Endothelial cell of umbilical vein (primary cell): ENCODE measurements at regions not wholly inside any gene's neighbourhood (a gene's known extent, or its start where the extent isn't known, plus 50 kb on each side); places are given as distances from the start of the nearest gene placed in this dataset.

Source experiments
- BruUV-seq: library from RNA; stranded (reverse); fragments of 400-500 nt; replicated peaks from 2 replicates; lab custom pipeline; 2021; lab: Mats Ljungman, UMichigan
- CTCF ChIA-PET: fragments of 300-600, 350-600 bp; sonication (Branson Sonifier 250); formaldehyde crosslinking; loops from one replicate; lab custom pipeline; 2021; ENCODE audit warnings: antibody characterized with exemption, inconsistent platforms; lab: Charles Lee
- POLR2A ChIA-PET: fragments of 300-600, 350-600 bp; sonication (Branson Sonifier 250); formaldehyde crosslinking; loops from one replicate; lab custom pipeline; 2021; ENCODE audit warnings: antibody characterized with exemption, inconsistent platforms; lab: Charles Lee
- DNase-seq: peaks from one replicate; pipeline ENCODE4 v3.0.0-alpha.2; 2011; ENCODE audit warnings: low read depth, low spot score
- FAIRE-seq: peaks from 2 replicates; lab custom pipeline; 2011; peaks lifted over from hg19 to GRCh38; lab: Jason Lieb, UNC
- H2AFZ ChIP-seq: 2 replicates; pipeline ENCODE4 v1.6.0; 2012; ENCODE audit warnings: low read depth, low read length, control low read depth, inconsistent platforms
- H3K27ac ChIP-seq: 2 replicates; pipeline ENCODE4 v1.5.1; 2011; ENCODE audit warnings: low read depth, mild to moderate bottlenecking, control low read depth, low read length, moderate library complexity; ENCODE audit not compliant: insufficient read depth
- H3K27me3 ChIP-seq, 2 experiments: 2 replicates each; pipeline versions ENCODE4 v1.6.0 to v1.6.1; 2011; ENCODE audit warnings: low read length in 2 of 2, mixed read lengths in 1 of 2; ENCODE audit not compliant: control insufficient read depth in 2 of 2, insufficient read depth in 2 of 2
- H3K36me3 ChIP-seq, 2 experiments: 2 replicates in 1 of 2; 3 replicates in 1 of 2; pipeline ENCODE4 v1.5.1; 2011; ENCODE audit warnings: low read length in 2 of 2, mild to moderate bottlenecking in 1 of 2, moderate library complexity in 1 of 2; ENCODE audit not compliant: control insufficient read depth in 2 of 2, insufficient read depth in 2 of 2; ENCODE audit errors: extremely low read depth in 1 of 2
- H3K4me1 ChIP-seq: 3 replicates; pipeline ENCODE4 v1.5.1; 2011; ENCODE audit warnings: mild to moderate bottlenecking, low read length; ENCODE audit not compliant: control insufficient read depth, insufficient read depth; ENCODE audit errors: extremely low read depth
- H3K4me2 ChIP-seq: 2 replicates; pipeline ENCODE4 v1.6.1; 2011; ENCODE audit warnings: low read length, control low read depth, mixed read lengths; ENCODE audit not compliant: insufficient read depth
- H3K4me3 ChIP-seq, 3 experiments: fragments of 200-600 bp in 1 of 3; sonication (generic), shearing (Covaris generic) in 1 of 3; replicated peaks in 1 of 3; 2 replicates each; pipeline ENCODE4 v1.5.1; 2011 to 2016; ENCODE audit warnings: control low read depth in 3 of 3, low read length in 3 of 3, mild to moderate bottlenecking in 2 of 3, inconsistent platforms in 1 of 3, low read depth in 1 of 3, moderate library complexity in 1 of 3; ENCODE audit not compliant: insufficient read depth in 1 of 3
- H3K79me2 ChIP-seq: 2 replicates; pipeline ENCODE4 v1.6.0; 2012; ENCODE audit warnings: low read length, inconsistent platforms; ENCODE audit not compliant: control insufficient read depth, insufficient read depth
- H3K9ac ChIP-seq: replicated peaks from 2 replicates; pipeline ENCODE3; 2011; ENCODE audit warnings: low read length, control low read depth; ENCODE audit not compliant: insufficient read depth; ENCODE audit errors: extremely low read depth
- H3K9me1 ChIP-seq: replicated peaks from 3 replicates; pipeline ENCODE4 v1.6.0; 2011; ENCODE audit warnings: mild to moderate bottlenecking, low read length; ENCODE audit not compliant: control insufficient read depth, insufficient read depth; ENCODE audit errors: extremely low read depth
- H3K9me3 ChIP-seq: replicated peaks from 2 replicates; pipeline ENCODE4 v1.5.1; 2012; ENCODE audit warnings: low read length, inconsistent platforms; ENCODE audit not compliant: control insufficient read depth, insufficient read depth
- H4K20me1 ChIP-seq: replicated peaks from 2 replicates; pipeline ENCODE3; 2011; ENCODE audit warnings: mild to moderate bottlenecking, low read length; ENCODE audit not compliant: control insufficient read depth, insufficient read depth; ENCODE audit errors: extremely low read depth
- CTCF ChIP-seq, 2 donors: IDR thresholded peaks; 1 replicate in 1 of 2; 2 replicates in 1 of 2; pipeline ENCODE4 v1.5.1; 2011; ENCODE audit warnings: low read length in 2 of 2, mild to moderate bottlenecking in 2 of 2, moderate library complexity in 2 of 2, control low read depth in 1 of 2, inconsistent platforms in 1 of 2, low read depth in 1 of 2; ENCODE audit not compliant: insufficient read depth in 1 of 2; ENCODE audit errors: extremely low read depth in 1 of 2
- EZH2 ChIP-seq: IDR thresholded peaks from 2 replicates; pipeline ENCODE4 v1.6.1; 2012; ENCODE audit warnings: borderline replicate concordance, low read depth, mild to moderate bottlenecking, moderate library complexity, low read length, inconsistent platforms; ENCODE audit not compliant: severe bottlenecking
- FOS ChIP-seq: IDR thresholded peaks from 2 replicates; pipeline ENCODE4 v1.6.1; 2011; ENCODE audit warnings: mild to moderate bottlenecking, low read length, moderate library complexity, borderline replicate concordance; ENCODE audit not compliant: insufficient read depth
- GATA2 ChIP-seq: IDR thresholded peaks from 2 replicates; pipeline ENCODE4 v1.7.0; 2011; ENCODE audit warnings: low read depth, mild to moderate bottlenecking, moderate library complexity, mixed read lengths, low read length; ENCODE audit not compliant: insufficient read length, insufficient read depth
- JUN ChIP-seq: IDR thresholded peaks from 2 replicates; pipeline ENCODE4 v1.6.1; 2011; ENCODE audit warnings: borderline replicate concordance, low read depth; ENCODE audit not compliant: insufficient read length, insufficient read depth
- MAX ChIP-seq: IDR thresholded peaks from 2 replicates; pipeline ENCODE4 v1.6.1; 2011; ENCODE audit not compliant: insufficient read depth, insufficient read length
- MYC ChIP-seq: IDR thresholded peaks from one replicate; pipeline ENCODE4 v1.6.1; 2011; ENCODE audit warnings: mild to moderate bottlenecking, low read depth, low read length
- POLR2A ChIP-seq: IDR thresholded peaks from 2 replicates; pipeline ENCODE4 v1.6.1; 2012; ENCODE audit warnings: low read depth, mild to moderate bottlenecking, control low read depth, low read length
- POLR2AphosphoS5 ChIP-seq: IDR thresholded peaks from 2 replicates; pipeline ENCODE4 v1.6.1; 2012; ENCODE audit warnings: low read depth, mild to moderate bottlenecking, control low read depth, low read length, moderate library complexity; ENCODE audit not compliant: insufficient read depth
- dilution Hi-C: fragments of 300-500 bp; cut with MboI; formaldehyde crosslinking; loops from one replicate; pipeline ENCODE4 v1.15.0; 2019; ENCODE audit warnings: low sequenced_read_pairs; ENCODE audit not compliant: extremely low pct_ligation_motif_present
- intact Hi-C: fragments of 100-400 bp; cut with micrococcal nuclease; formaldehyde crosslinking; loops from one replicate; pipeline ENCODE4 v1.10.0; 2022

- H3K9me1 ChIP-seq: no peaks in the 10 kb centered on the region
- TF ChIP-seq MYC (no peak), POLR2A (no peak), MAX (no peak), GATA2 (no peak), CTCF (IDR thresholded peaks at IDR 0.05; ENCODE audit: extremely low read depth in 1 of 2, insufficient read depth in 1 of 2, low read depth in 1 of 2, low read length in 2 of 2) (no peak), JUN (no peak), POLR2AphosphoS5 (no peak), FOS (no peak), EZH2 (no peak)
- no peaks in the 10 kb centered on the region for H3K36me3 ChIP-seq
- H4K20me1 ChIP-seq: no peaks in the 10 kb centered on the region
- H3K9ac ChIP-seq: no peak overlapping the region
- H3K4me1 ChIP-seq: no peaks in the 10 kb centered on the region
- H3K79me2 ChIP-seq: no peaks in the 10 kb centered on the region
- no peaks in the 10 kb centered on the region for H3K9me3 ChIP-seq
- no peak overlapping the region for H3K4me3 ChIP-seq
- CTCF ChIA-PET: no interaction called here
- POLR2A ChIA-PET: no interaction called here
- H2AFZ ChIP-seq: no peak overlapping the region
- no peak overlapping the region for H3K27ac ChIP-seq
- H3K27me3 ChIP-seq: peaks cover 3 to 19% of the 10 kb centered on the region in 2 experiments
- dilution Hi-C loops: no loop called here
- BruUV-seq: no TSS peak
- no peak overlapping the region for H3K4me2 ChIP-seq
- DNase-seq (peak; percentile 28), FAIRE-seq (no peak)
- intact Hi-C loops: no loop called here
Observed at GRCh38 chr5:68382640-68383039, 167.1 kb downstream of the PIK3R1 start.
